A673 (cell line): ENCODE measurements at regions not wholly inside any gene's neighbourhood (a gene's known extent, or its start where the extent isn't known, plus 50 kb on each side); places are given as distances from the start of the nearest gene placed in this dataset.
"Not testable (repeated sequence)": the region's sequence is repeated elsewhere in the genome, so short reads cannot be mapped to it uniquely, and the experiment has no call there.

ENCODE experiments used
- BruUV-seq: library from RNA; stranded (reverse); fragments of 400-500 nt; replicated peaks from 2 replicates; lab custom pipeline; 2021; lab: Mats Ljungman, UMichigan
- CTCF ChIA-PET: fragments of 300-600 bp; sonication (Branson Sonifier 250); formaldehyde crosslinking; loops from one replicate; lab custom pipeline; 2022; ENCODE audit warnings: antibody characterized with exemption; lab: Charles Lee
- POLR2A ChIA-PET: fragments of 300-600 bp; sonication (Branson Sonifier 250); formaldehyde crosslinking; loops from one replicate; lab custom pipeline; 2022; ENCODE audit warnings: antibody characterized with exemption; ENCODE audit not compliant: low non-redundant PET; lab: Charles Lee
- DNase-seq: peaks from one replicate; pipeline ENCODE4 v3.0.0-alpha.2; 2015; ENCODE audit warnings: low spot score
- H3K27ac ChIP-seq: fragments of 200-600 bp; sonication (generic); 2 replicates; pipeline ENCODE4 v1.5.1; 2016; ENCODE audit warnings: mixed run types, low read depth, mild to moderate bottlenecking, mixed read lengths, antibody characterized with exemption, low read length; ENCODE audit not compliant: poor library complexity, severe bottlenecking
- H3K27me3 ChIP-seq: fragments of 200-600 bp; sonication (generic); replicated peaks from 2 replicates; pipeline ENCODE4 v1.6.1; 2017; ENCODE audit warnings: mixed run types, low read depth, mild to moderate bottlenecking, mixed read lengths, antibody characterized with exemption, low read length; ENCODE audit not compliant: insufficient read depth, poor library complexity
- H3K36me3 ChIP-seq: fragments of 200-600 bp; sonication (generic); 2 replicates; pipeline ENCODE4 v1.6.1; 2016; ENCODE audit warnings: mixed run types, mild to moderate bottlenecking, mixed read lengths, antibody characterized with exemption, low read length; ENCODE audit not compliant: insufficient read depth, poor library complexity, severe bottlenecking
- H3K4me1 ChIP-seq: fragments of 200-600 bp; sonication (generic); 2 replicates; pipeline ENCODE4 v1.6.1; 2017; ENCODE audit warnings: mixed run types, mild to moderate bottlenecking, mixed read lengths, antibody characterized with exemption, low read length; ENCODE audit not compliant: insufficient read depth, poor library complexity, severe bottlenecking
- H3K4me3 ChIP-seq: fragments of 200-600 bp; sonication (generic); 2 replicates; pipeline ENCODE4 v1.5.1; 2016; ENCODE audit warnings: low read depth, mixed run types, mild to moderate bottlenecking, mixed read lengths, low read length; ENCODE audit not compliant: poor library complexity, severe bottlenecking
- H3K9me3 ChIP-seq: fragments of 200-600 bp; sonication (generic); 2 replicates; pipeline ENCODE4 v1.6.1; 2016; ENCODE audit warnings: mixed run types, low read depth, mild to moderate bottlenecking, mixed read lengths, antibody characterized with exemption, low read length; ENCODE audit not compliant: poor library complexity, severe bottlenecking
- CTCF ChIP-seq: fragments of 300-800, 200-600 bp; sonication (generic); conservative IDR thresholded peaks from 2 replicates; pipeline ENCODE4 v1.5.1; 2017; ENCODE audit warnings: low read depth, mild to moderate bottlenecking, antibody characterized with exemption, low read length, moderate library complexity, mixed read lengths
- EZH2 ChIP-seq: fragments of 200-600 bp; sonication (generic); IDR thresholded peaks from 2 replicates; pipeline ENCODE4 v1.6.1; 2017; ENCODE audit warnings: borderline replicate concordance, low read depth, mild to moderate bottlenecking, mixed read lengths, antibody characterized with exemption, low read length; ENCODE audit not compliant: poor library complexity, severe bottlenecking
- intact Hi-C: fragments of 100-400 bp; cut with micrococcal nuclease; formaldehyde crosslinking; loops from one replicate; pipeline ENCODE4 v1.10.0; 2022; ENCODE audit not compliant: unreplicated experiment

DNA sequence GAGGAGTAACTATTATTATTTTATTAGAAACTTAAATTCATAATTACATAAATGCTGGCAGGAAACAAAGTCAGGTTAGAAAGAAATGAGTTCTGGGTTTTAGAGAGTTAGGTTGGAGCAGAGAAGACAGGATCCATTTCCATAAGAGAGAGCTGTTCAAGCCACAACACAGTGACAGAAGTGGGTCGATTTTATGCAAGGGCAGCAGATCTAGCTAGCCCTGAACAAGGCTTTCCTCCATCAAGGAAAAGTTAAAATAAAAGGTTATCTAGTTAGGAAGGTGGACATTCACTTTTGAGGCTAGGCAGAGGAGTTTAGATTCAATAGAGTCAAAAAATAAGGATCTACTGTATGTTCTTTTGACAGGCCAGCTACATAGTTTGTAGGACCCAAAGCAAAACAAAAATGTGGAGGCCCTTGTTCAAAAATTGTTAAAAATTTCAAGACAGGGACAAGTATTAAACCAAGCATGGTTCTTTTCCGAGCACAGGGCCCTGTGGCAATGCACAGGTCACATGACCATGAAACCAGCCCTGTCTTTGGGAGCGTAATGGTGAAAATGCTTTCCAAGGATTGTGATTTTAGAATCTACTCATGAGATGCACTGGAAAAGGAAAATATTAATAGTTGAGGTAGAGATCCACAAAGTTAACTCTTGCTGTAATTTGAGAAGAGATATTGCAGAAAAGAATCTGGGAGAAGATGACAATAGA is 91.2 kb upstream of the CREB1 start:
- CTCF ChIA-PET, result no interaction called here
- H3K4me1 ChIP-seq, result no peaks in the 10 kb centered on the region
- no peaks in the 10 kb centered on the region for H3K27me3 ChIP-seq
- no peaks in the 10 kb centered on the region for H3K36me3 ChIP-seq
- intact Hi-C loops, result no loop called here
- no TSS peak for BruUV-seq
- H3K9me3 ChIP-seq, result no peaks in the 10 kb centered on the region
- DNase-seq, result no peak
- POLR2A ChIA-PET, result no interaction called here
- TF ChIP-seq EZH2, result no peak
- no peak for TF ChIP-seq CTCF
- no peak overlapping the region for H3K27ac ChIP-seq
- no peak overlapping the region for H3K4me3 ChIP-seq

DNA sequence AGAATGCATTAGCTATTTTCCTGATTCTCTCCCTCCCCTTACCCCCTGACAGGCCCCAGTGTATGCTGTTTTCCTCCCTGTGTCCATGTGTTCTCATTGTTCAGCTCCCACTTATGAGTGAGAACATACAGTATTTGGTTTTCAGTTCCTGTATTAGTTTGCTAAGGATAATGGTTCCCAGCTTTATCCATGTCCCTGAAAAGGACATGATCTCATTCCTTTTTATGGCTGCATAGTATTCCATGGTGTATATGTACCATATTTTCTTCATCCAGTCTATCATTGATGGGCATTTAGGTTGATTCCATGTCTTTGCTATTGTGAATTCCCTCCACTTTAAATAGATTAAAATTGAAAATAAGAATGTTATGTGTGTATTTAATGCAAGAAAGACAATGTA is 89.9 kb upstream of the CREB1 start:
- CTCF ChIA-PET, H3K36me3 ChIP-seq, H3K9me3 ChIP-seq, intact Hi-C loops, POLR2A ChIA-PET, BruUV-seq, H3K4me3 ChIP-seq, H3K4me1 ChIP-seq, H3K27me3 ChIP-seq, H3K27ac ChIP-seq, DNase-seq: not testable (repeated sequence)

GRCh38 chr2:207444756-207445155 is 85.0 kb upstream of the CREB1 start:
- no peak overlapping the region for H3K27ac ChIP-seq
- ChIA-PET POLR2A (no interaction called here), CTCF (no interaction called here)
- peaks cover 6% of the 10 kb centered on the region for H3K27me3 ChIP-seq
- TF ChIP-seq EZH2 (no peak), CTCF (no peak)
- no peaks in the 10 kb centered on the region for H3K4me1 ChIP-seq
- intact Hi-C loops, result no loop called here
- H3K4me3 ChIP-seq, result no peak overlapping the region
- BruUV-seq, result no TSS peak
- H3K36me3 ChIP-seq, result no peaks in the 10 kb centered on the region
- DNase-seq, result no peak
- no peaks in the 10 kb centered on the region for H3K9me3 ChIP-seq

DNA sequence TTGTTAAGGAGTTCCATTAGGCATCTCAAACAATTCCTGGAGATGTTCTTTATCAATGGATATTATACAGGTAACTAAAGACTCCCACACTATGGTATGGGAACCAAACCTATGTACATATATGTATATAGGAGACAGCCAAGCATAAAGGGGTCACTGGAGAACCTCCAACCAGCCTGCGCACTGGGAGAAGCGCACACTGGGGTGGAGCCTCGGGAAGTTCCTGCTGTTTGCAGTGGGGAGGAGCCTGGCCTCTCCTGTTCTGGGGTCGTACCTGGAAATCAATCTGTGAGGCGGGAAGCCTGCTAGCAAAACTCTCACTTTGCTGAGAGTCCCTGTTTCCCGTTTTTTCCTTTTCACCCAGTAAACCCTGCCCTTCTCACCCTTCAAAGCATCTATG is 83.1 kb upstream of the CREB1 start:
- CTCF ChIA-PET, result no interaction called here
- no peaks in the 10 kb centered on the region for H3K4me1 ChIP-seq
- DNase-seq, result no peak
- H3K4me3 ChIP-seq, result no peak overlapping the region
- BruUV-seq, result no TSS peak
- no peaks in the 10 kb centered on the region for H3K36me3 ChIP-seq
- H3K27ac ChIP-seq, result no peak overlapping the region
- POLR2A ChIA-PET, result no interaction called here
- intact Hi-C loops, result no loop called here
- peaks cover 11% of the 10 kb centered on the region for H3K27me3 ChIP-seq
- TF ChIP-seq EZH2 (no peak), CTCF (no peak)
- no peaks in the 10 kb centered on the region for H3K9me3 ChIP-seq
